SK-N-MC (cell line): ENCODE measurements at regions not wholly inside any gene's neighbourhood (a gene's known extent, or its start where the extent isn't known, plus 50 kb on each side); places are given as distances from the start of the nearest gene placed in this dataset.
"Not testable (repeated sequence)": the region's sequence is repeated elsewhere in the genome, so short reads cannot be mapped to it uniquely, and the experiment has no call there.

Experiments
- DNase-seq: peaks from one replicate; pipeline ENCODE4 v3.0.0-alpha.2; 2011; ENCODE audit warnings: low read depth, low spot score
- H3K27ac ChIP-seq: fragments of 200-600 bp; sonication (generic); 2 replicates; pipeline ENCODE4 v1.5.1; 2016; ENCODE audit warnings: mixed run types
- H3K36me3 ChIP-seq: fragments of 200-600 bp; sonication (generic); 2 replicates; pipeline ENCODE4 v1.6.1; 2017; ENCODE audit warnings: antibody characterized with exemption, low read length, mixed read lengths; ENCODE audit not compliant: insufficient read depth
- H3K4me3 ChIP-seq: fragments of 200-600 bp; sonication (generic); 2 replicates; pipeline ENCODE4 v1.5.1; 2016
- H3K9ac ChIP-seq: fragments of 200-600 bp; sonication (generic); 2 replicates; pipeline ENCODE4 v1.8.0; 2017; ENCODE audit warnings: mixed run types, mixed read lengths; ENCODE audit not compliant: insufficient read length
- H3K9me3 ChIP-seq: fragments of 200-600 bp; sonication (generic); 2 replicates; pipeline ENCODE4 v1.6.1; 2017; ENCODE audit warnings: low read depth, mild to moderate bottlenecking, antibody characterized with exemption, low read length, moderate library complexity, mixed read lengths
- EZH2 ChIP-seq: fragments of 200-600 bp; sonication (generic); IDR thresholded peaks from one replicate; pipeline ENCODE4 v1.6.1; 2017; ENCODE audit warnings: antibody characterized with exemption
- FOXP2 ChIP-seq: optimal IDR thresholded peaks from 2 replicates; pipeline ENCODE3; 2011; ENCODE audit warnings: mild to moderate bottlenecking, moderate library complexity; ENCODE audit not compliant: insufficient read depth; ENCODE audit errors: extremely low read length, control extremely low read depth
- POLR2AphosphoS5 ChIP-seq: IDR thresholded peaks from 2 replicates; pipeline ENCODE4 v1.6.1; 2012; ENCODE audit warnings: mild to moderate bottlenecking, low read depth, low read length, borderline replicate concordance

DNA sequence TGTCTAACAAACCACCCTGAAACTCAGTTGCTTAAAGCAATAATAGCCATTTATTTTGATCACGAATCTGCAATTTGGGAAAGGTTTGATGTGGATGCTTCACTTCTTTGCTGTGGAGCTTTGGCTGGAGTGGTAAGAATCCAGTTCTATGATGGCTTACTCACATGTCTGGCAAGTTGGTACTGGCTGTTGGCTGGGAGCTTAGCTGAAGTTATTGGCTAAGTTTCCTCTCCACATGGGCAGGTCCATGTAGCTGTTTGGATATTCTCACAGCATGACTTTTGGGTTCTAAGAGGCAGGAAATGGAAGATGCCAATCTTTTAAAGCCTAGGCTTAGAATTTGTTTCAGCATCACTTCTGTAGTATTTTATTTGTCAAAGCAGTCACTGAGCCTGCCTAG is 277.6 kb upstream of the NRP1 start:
- Histone ChIP-seq H3K27ac (no peak overlapping the region), H3K36me3 (no peaks in the 10 kb centered on the region), H3K4me3 (no peak overlapping the region), H3K9ac (no peak overlapping the region), H3K9me3 (no peaks in the 10 kb centered on the region)
- DNase-seq, result no peak
- TF ChIP-seq EZH2, result no peak
- no peak for TF ChIP-seq FOXP2
- no peak for TF ChIP-seq POLR2AphosphoS5

DNA sequence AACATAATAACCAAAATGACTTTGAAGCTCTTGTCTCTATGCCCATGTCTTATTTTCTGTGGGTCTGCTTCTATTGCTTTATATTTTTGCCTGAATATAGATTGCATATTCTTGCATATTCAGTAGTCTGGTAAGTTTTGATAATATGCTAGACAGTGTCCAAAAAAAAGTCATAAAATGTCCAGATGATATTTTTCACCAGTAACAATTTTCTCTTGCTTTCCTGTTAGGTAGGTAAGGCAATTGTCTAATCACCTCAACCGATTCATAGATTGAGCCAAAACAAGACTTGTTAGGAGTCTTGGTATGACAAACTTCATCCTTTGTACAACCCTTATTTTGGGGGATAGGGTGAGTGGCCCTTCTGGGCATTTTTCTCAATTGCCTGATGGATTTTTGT is 277.0 kb upstream of the NRP1 start:
- H3K36me3 ChIP-seq, result no peaks in the 10 kb centered on the region
- DNase-seq, result no peak
- H3K27ac ChIP-seq, result no peak overlapping the region

DNA sequence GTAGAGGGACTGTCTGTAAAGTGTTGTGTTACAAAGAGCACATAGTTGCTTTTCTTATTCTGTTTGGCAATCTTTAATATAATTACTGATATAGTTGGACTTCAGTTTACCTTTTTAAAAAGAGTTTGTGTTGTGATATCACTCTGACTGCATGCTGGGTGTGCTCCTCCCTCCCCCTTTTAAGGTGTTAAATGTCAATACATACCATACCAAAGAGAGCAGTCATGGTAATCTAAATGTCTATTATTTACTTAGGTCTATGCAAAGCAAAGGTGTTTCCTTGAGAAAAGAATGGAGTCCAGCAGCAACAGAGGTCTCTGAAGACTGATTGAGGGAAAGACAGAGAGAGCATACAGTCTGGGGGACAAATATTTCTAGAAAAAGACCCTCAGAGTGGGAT is 275.1 kb upstream of the NRP1 start:
- H3K9me3 ChIP-seq, result no peaks in the 10 kb centered on the region
- no peak overlapping the region for H3K27ac ChIP-seq
- no peak overlapping the region for H3K9ac ChIP-seq
- TF ChIP-seq FOXP2 (no peak), POLR2AphosphoS5 (no peak), EZH2 (no peak)
- no peak overlapping the region for H3K4me3 ChIP-seq
- DNase-seq, result no peak
- H3K36me3 ChIP-seq, result no peaks in the 10 kb centered on the region

More for the DNA sequence above, 277.0 kb upstream of the NRP1 start:
- TF ChIP-seq EZH2, result no peak
- no peak for TF ChIP-seq FOXP2
- no peak for TF ChIP-seq POLR2AphosphoS5
- Histone ChIP-seq H3K9ac (no peak overlapping the region), H3K4me3 (no peak overlapping the region), H3K9me3 (no peaks in the 10 kb centered on the region)

DNA sequence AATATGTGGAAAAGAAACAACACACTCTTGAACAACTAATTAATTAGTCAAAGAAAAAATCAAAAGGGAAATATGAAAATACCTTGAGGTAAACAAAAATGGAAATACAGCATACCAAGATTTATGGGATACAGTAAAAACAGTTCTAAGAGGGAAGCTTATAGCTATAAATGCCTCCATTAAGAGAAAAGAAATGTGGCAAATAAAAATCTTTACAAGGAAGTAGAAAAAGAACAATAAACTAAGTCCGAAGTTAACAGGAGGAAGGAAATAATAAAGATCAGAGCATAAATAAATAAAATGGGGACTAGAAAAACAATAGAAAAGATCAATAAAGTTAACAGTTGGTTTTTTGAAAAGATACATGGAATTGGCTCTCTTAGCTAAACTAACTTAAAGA is 267.8 kb upstream of the NRP1 start:
- TF ChIP-seq EZH2, result no peak
- no peak for TF ChIP-seq FOXP2
- no peak for TF ChIP-seq POLR2AphosphoS5
- H3K9me3 ChIP-seq, result no peaks in the 10 kb centered on the region
- DNase-seq, result no peak
- no peaks in the 10 kb centered on the region for H3K36me3 ChIP-seq
- H3K9ac ChIP-seq, result no peak overlapping the region
- no peak overlapping the region for H3K27ac ChIP-seq
- no peak overlapping the region for H3K4me3 ChIP-seq

DNA sequence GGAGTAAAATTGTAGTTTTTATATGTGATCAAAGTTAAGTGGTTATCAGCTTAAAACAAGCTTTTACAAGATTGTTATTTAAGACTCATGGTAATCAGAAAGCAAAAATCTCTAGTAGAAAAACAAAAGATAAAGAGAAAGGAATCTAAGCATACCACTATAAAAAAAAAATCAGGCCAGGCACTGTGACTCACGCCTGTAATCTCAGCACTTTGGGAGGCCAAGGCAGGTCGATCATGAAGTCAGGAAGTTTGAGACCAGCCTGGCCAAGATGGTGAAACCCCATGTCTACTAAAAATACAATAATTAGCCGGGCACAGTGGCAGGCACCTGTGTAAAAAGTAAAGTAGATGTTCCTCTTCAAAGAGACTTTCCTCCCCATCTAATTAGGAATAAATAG is 265.9 kb upstream of the NRP1 start:
- Histone ChIP-seq H3K4me3 (no peak overlapping the region), H3K27ac (no peak overlapping the region), H3K9me3 (no peaks in the 10 kb centered on the region), H3K36me3 (no peaks in the 10 kb centered on the region), H3K9ac (no peak overlapping the region)
- TF ChIP-seq EZH2, result no peak
- TF ChIP-seq FOXP2, result no peak
- no peak for TF ChIP-seq POLR2AphosphoS5
- DNase-seq, result no peak

DNA sequence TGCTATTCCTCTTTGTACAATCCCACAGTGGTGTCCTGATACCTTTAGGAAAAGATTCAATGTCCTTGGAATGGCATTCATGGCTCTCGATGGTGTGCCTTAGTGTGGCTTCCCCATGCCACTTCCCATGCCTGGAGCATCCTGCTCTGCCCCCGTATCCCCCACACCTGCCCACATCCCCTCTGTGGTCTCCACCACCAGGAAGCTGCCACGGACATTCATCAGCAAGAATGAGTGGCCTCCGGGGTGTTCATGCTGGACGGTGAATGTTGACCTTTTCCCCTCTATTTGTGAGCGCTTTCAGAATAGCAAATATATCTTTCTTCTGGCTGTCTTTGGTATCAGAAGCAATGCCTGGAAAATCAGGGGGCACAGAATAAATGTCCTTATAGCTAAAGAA is 262.0 kb upstream of the NRP1 start:
- no peak overlapping the region for H3K27ac ChIP-seq
- no peak overlapping the region for H3K9ac ChIP-seq
- no peaks in the 10 kb centered on the region for H3K9me3 ChIP-seq
- no peak for DNase-seq
- no peaks in the 10 kb centered on the region for H3K36me3 ChIP-seq
- no peak overlapping the region for H3K4me3 ChIP-seq
- TF ChIP-seq POLR2AphosphoS5, result no peak
- no peak for TF ChIP-seq FOXP2
- TF ChIP-seq EZH2, result no peak

DNA sequence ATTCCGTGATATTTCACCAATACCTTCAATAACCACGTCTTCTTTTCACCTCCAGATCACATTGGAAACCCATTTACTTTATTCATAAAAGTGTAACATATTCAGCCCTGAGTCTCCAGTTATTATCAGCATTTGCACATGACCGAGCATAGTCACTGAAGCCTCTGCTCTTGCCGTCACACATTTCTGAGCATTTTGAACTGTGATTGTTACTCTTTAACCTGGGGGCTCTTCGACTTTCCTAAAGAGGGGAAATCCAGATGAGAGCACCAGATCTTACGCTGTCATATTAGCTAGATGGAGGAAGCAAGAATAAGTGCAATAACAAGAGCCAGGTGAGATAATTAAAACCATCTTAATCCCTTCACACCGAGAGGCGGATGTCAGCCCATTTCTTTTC is 260.0 kb upstream of the NRP1 start:
- no peak overlapping the region for H3K4me3 ChIP-seq
- no peaks in the 10 kb centered on the region for H3K36me3 ChIP-seq
- TF ChIP-seq POLR2AphosphoS5, result no peak
- no peak for TF ChIP-seq EZH2
- no peak for TF ChIP-seq FOXP2
- no peak overlapping the region for H3K9ac ChIP-seq
- H3K9me3 ChIP-seq, result no peaks in the 10 kb centered on the region
- DNase-seq, result no peak
- no peak overlapping the region for H3K27ac ChIP-seq

DNA sequence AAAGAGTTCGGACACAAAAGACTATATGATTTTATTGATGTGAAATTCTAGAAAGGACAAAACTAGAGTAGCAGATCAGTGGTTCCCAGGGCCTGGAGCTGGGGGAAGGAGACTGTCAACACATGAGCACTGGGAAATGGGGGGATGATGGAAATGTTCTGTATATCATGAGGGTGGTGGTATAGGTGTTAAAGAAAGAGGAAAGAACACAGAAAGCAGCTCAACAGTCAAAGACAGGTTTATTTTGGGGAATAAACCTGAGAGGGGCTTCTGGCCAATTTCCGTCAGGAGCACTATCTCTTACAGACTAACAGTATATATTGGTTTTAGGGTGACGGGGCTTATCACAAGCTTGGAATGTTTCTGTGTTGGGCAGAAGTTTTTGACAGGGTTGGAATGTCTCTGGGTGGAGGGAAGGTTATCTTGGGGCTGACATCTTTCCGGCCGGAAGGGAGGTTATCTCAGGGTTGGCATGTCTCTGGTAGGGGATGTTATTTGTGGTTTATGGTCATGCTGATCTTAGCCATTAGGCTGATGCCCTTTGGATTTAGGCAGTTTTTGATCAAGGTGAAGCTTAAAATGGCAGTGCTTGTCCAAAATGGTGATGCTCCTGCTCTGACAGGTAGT is 254.6 kb upstream of the NRP1 start:
- Histone ChIP-seq H3K36me3 (no peaks in the 10 kb centered on the region), H3K9me3 (no peaks in the 10 kb centered on the region), H3K27ac (no peak overlapping the region), H3K4me3 (no peak overlapping the region), H3K9ac (no peak overlapping the region)
- TF ChIP-seq EZH2, result no peak
- TF ChIP-seq POLR2AphosphoS5, result no peak
- TF ChIP-seq FOXP2, result no peak
- no peak for DNase-seq

DNA sequence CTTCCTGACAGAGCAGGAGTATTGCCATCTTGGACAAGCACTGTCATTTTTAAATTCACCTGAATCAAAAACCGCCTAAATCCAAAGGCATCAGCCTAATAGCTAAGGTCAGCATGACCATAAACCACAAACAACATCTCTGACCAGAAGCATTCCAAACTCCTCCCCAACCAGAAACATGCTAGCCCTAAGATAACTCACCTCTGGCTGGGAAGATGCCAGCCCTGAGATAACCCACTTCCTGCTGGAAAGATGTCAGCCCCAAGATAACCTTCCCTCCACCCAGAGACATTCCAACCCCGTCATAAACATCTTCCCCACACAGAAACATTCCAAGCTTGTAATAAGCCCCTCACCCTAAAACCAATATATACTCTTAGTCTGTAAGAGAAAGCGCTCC is 250.1 kb upstream of the NRP1 start:
- not testable (repeated sequence) for H3K9me3 ChIP-seq, DNase-seq, H3K9ac ChIP-seq, H3K27ac ChIP-seq, H3K4me3 ChIP-seq, H3K36me3 ChIP-seq
